Astrocyte (in vitro differentiated cells and primary cell): ENCODE measurements at regions not wholly inside any gene's neighbourhood (a gene's known extent, or its start where the extent isn't known, plus 50 kb on each side); places are given as distances from the start of the nearest gene placed in this dataset.

ENCODE experiments used
- DNase-seq: peaks from one replicate; pipeline ENCODE4 v3.0.0-alpha.2; 2010; ENCODE audit warnings: low read depth
- FAIRE-seq: peaks from 2 replicates; lab custom pipeline; 2011; peaks lifted over from hg19 to GRCh38; lab: Jason Lieb, UNC
- H2AFZ ChIP-seq: 2 replicates; pipeline ENCODE4 v1.6.0; 2012; ENCODE audit warnings: low read depth, low read length, inconsistent platforms
- H3K27ac ChIP-seq: 2 replicates; pipeline ENCODE4 v1.5.1; 2011; ENCODE audit warnings: low read depth, low read length, inconsistent platforms
- H3K27me3 ChIP-seq: 2 replicates; pipeline ENCODE4 v1.6.0; 2011; ENCODE audit warnings: low read length, inconsistent platforms; ENCODE audit not compliant: insufficient read depth
- H3K36me3 ChIP-seq: 2 replicates; pipeline ENCODE4 v1.5.1; 2011; ENCODE audit warnings: low read length, inconsistent platforms; ENCODE audit not compliant: insufficient read depth
- H3K4me1 ChIP-seq: 2 replicates; pipeline ENCODE4 v1.5.1; 2011; ENCODE audit warnings: low read length, inconsistent platforms; ENCODE audit not compliant: insufficient read depth
- H3K4me2 ChIP-seq: 2 replicates; pipeline ENCODE4 v1.6.0; 2012; ENCODE audit warnings: low read length, inconsistent platforms
- H3K4me3 ChIP-seq: 2 replicates; pipeline ENCODE4 v1.5.1; 2011; ENCODE audit warnings: low read depth, mild to moderate bottlenecking, low read length, inconsistent platforms; ENCODE audit not compliant: insufficient read depth
- H3K79me2 ChIP-seq: 2 replicates; pipeline ENCODE4 v1.6.0; 2012; ENCODE audit warnings: mild to moderate bottlenecking, low read length, inconsistent platforms; ENCODE audit not compliant: insufficient read depth
- H3K9ac ChIP-seq: 2 replicates; pipeline ENCODE4 v1.6.0; 2012; ENCODE audit warnings: mild to moderate bottlenecking, low read length, inconsistent platforms
- H3K9me3 ChIP-seq: 2 replicates; pipeline ENCODE4 v1.5.1; 2012; ENCODE audit warnings: low read depth, mild to moderate bottlenecking, low read length, inconsistent platforms; ENCODE audit not compliant: insufficient read depth
- H4K20me1 ChIP-seq: 2 replicates; pipeline ENCODE4 v1.6.0; 2012; ENCODE audit warnings: low read length, inconsistent platforms; ENCODE audit not compliant: insufficient read depth
- H3K27ac Mint-ChIP-seq: one replicate; pipeline ENCODE4 v1.8.0; 2021; ENCODE audit warnings: mild to moderate bottlenecking, mixed read lengths; ENCODE audit not compliant: unreplicated experiment
- H3K27me3 Mint-ChIP-seq: one replicate; pipeline ENCODE4 v1.8.0; 2021; ENCODE audit warnings: low read depth, mixed read lengths; ENCODE audit not compliant: unreplicated experiment
- H3K36me3 Mint-ChIP-seq: one replicate; pipeline ENCODE4 v1.8.0; 2021; ENCODE audit warnings: low read depth, mixed read lengths; ENCODE audit not compliant: unreplicated experiment
- H3K4me1 Mint-ChIP-seq: one replicate; pipeline ENCODE4 v1.8.0; 2021; ENCODE audit warnings: low read depth, mixed read lengths; ENCODE audit not compliant: unreplicated experiment
- H3K4me3 Mint-ChIP-seq: one replicate; pipeline ENCODE4 v1.8.0; 2021; ENCODE audit warnings: mild to moderate bottlenecking, moderate library complexity, mixed read lengths; ENCODE audit not compliant: unreplicated experiment
- H3K9me3 Mint-ChIP-seq: one replicate; pipeline ENCODE4 v1.8.0; 2021; ENCODE audit warnings: mild to moderate bottlenecking, mixed read lengths; ENCODE audit not compliant: unreplicated experiment
- EZH2 ChIP-seq: IDR thresholded peaks from 2 replicates; pipeline ENCODE4 v1.6.1; 2012; ENCODE audit warnings: mild to moderate bottlenecking, low read length, inconsistent platforms; ENCODE audit not compliant: insufficient read depth
- TF ChIP-seq, protein P1 (sequence below): IDR thresholded peaks from 2 replicates; pipeline ENCODE4 v1.5.1; 2011; ENCODE audit warnings: low read depth, mild to moderate bottlenecking, inconsistent platforms, low read length, moderate library complexity; ENCODE audit not compliant: insufficient read depth

DNA sequence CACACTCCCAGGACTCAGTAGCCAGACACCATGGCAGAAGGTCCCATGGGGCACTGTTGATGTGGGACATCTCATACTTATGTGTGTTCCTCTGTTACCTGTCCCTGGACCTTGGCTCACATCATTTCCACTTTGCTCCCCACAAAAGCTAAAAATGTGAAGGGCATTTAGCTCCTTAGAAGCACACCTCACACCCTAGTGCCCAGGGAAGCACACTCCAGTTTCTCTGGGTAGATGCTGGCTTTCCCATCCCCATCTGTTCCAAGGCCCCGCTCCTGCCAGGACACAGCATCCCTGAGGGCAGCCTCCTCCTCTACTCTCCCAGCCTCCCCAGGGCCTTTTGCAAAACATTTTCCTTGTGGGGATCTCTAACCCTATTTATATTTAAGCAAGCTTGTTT is 572.4 kb upstream of the MGMT start:
- Histone ChIP-seq H3K9me3 (no peaks in the 10 kb centered on the region), H3K4me3 (no peak overlapping the region), H3K36me3 (no peaks in the 10 kb centered on the region), H3K9ac (no peak overlapping the region), H3K79me2 (no peaks in the 10 kb centered on the region), H2AFZ (no peak overlapping the region), H3K27me3 (no peaks in the 10 kb centered on the region), H3K27ac (no peak overlapping the region), H3K4me2 (no peak overlapping the region), H4K20me1 (no peaks in the 10 kb centered on the region), H3K4me1 (no peaks in the 10 kb centered on the region)
- Mint-ChIP-seq H3K4me1 (no peaks in the 10 kb centered on the region), H3K9me3 (peaks cover 6% of the 10 kb centered on the region), H3K27ac (no peak overlapping the region), H3K27me3 (no peaks in the 10 kb centered on the region), H3K4me3 (no peak overlapping the region), H3K36me3 (no peaks in the 10 kb centered on the region)
- DNase-seq (no peak), FAIRE-seq (no peak)
- TF ChIP-seq EZH2: no peak
- TF ChIP-seq, protein P1, sequence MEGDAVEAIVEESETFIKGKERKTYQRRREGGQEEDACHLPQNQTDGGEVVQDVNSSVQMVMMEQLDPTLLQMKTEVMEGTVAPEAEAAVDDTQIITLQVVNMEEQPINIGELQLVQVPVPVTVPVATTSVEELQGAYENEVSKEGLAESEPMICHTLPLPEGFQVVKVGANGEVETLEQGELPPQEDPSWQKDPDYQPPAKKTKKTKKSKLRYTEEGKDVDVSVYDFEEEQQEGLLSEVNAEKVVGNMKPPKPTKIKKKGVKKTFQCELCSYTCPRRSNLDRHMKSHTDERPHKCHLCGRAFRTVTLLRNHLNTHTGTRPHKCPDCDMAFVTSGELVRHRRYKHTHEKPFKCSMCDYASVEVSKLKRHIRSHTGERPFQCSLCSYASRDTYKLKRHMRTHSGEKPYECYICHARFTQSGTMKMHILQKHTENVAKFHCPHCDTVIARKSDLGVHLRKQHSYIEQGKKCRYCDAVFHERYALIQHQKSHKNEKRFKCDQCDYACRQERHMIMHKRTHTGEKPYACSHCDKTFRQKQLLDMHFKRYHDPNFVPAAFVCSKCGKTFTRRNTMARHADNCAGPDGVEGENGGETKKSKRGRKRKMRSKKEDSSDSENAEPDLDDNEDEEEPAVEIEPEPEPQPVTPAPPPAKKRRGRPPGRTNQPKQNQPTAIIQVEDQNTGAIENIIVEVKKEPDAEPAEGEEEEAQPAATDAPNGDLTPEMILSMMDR: no peak

DNA sequence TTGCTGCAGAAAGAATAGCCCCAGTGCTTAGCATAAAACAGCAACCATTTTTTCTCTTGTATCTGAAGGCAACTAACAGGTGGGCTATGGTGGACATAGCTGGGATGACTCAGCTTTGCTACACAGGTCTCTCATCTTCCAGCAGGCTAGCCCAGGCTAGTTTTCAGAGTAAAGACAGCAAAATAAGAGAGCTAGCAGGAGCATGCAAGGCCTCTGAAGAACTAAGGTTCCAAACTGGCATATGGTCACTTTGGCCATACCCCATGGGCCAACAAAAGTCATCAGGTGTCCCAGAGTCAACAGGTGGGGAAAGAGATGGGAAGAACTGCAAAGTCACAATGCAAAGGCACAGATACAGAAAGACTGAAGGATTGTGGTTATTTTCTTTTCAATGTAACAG is 571.6 kb upstream of the MGMT start:
- H3K9ac ChIP-seq: no peak overlapping the region
- Mint-ChIP-seq H3K27ac (no peak overlapping the region), H3K27me3 (no peaks in the 10 kb centered on the region), H3K9me3 (peaks cover 6% of the 10 kb centered on the region), H3K36me3 (no peaks in the 10 kb centered on the region), H3K4me3 (no peak overlapping the region), H3K4me1 (no peaks in the 10 kb centered on the region)
- FAIRE-seq (no peak), DNase-seq (no peak)
- no peaks in the 10 kb centered on the region for H3K9me3 ChIP-seq
- no peak overlapping the region for H2AFZ ChIP-seq
- no peaks in the 10 kb centered on the region for H3K4me1 ChIP-seq
- TF ChIP-seq, protein P1: no peak
- TF ChIP-seq EZH2: no peak
- no peak overlapping the region for H3K27ac ChIP-seq
- no peak overlapping the region for H3K4me2 ChIP-seq
- no peaks in the 10 kb centered on the region for H4K20me1 ChIP-seq
- H3K27me3 ChIP-seq: no peaks in the 10 kb centered on the region
- H3K36me3 ChIP-seq: no peaks in the 10 kb centered on the region
- no peaks in the 10 kb centered on the region for H3K79me2 ChIP-seq
- no peak overlapping the region for H3K4me3 ChIP-seq

DNA sequence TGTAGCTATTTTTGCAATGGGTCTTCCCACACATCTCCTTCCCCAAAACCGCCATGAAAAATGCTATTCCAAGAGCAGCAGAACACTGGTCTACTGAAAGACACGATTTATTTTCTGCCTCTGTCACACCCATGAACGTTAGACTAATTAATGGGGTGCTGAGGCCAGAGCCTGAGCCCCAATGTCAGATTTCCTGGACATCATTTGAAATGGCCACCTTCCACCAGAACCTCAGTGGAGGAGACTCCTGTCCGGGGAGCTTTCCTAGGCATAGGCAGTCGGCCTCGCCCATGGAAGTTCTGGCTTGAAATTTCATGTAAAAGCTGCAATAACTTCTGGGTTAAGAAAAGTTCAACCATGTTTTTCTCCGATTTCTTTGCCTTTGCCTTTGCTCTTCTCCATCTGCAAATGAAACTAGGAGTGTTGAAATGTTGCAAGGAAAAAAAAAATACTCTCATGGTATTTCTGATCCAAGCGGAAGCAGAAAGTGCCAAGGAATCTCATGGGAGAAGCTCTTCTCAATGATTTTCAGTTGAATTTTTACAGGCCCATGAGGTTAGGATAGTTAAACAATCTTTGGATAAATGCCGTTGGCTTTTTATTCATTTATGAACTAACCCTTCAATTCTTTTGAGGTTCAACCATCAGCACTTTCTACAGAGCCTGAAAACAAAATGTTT is 570.8 kb upstream of the MGMT start:
- no peak for DNase-seq
- H3K9me3 ChIP-seq: no peaks in the 10 kb centered on the region

More for the DNA sequence above, 570.8 kb upstream of the MGMT start:
- no peaks in the 10 kb centered on the region for H3K4me1 Mint-ChIP-seq
- Histone ChIP-seq H3K79me2 (no peaks in the 10 kb centered on the region), H4K20me1 (no peaks in the 10 kb centered on the region), H3K4me1 (no peaks in the 10 kb centered on the region), H3K4me3 (no peak overlapping the region), H3K27me3 (no peaks in the 10 kb centered on the region), H3K4me2 (no peak overlapping the region), H3K27ac (no peak overlapping the region), H2AFZ (no peak overlapping the region), H3K9ac (no peak overlapping the region), H3K36me3 (no peaks in the 10 kb centered on the region)
- no peaks in the 10 kb centered on the region for H3K27me3 Mint-ChIP-seq
- H3K36me3 Mint-ChIP-seq: no peaks in the 10 kb centered on the region
- no peak for FAIRE-seq
- peaks cover 5% of the 10 kb centered on the region for H3K9me3 Mint-ChIP-seq
- no peak for TF ChIP-seq EZH2
- TF ChIP-seq, protein P1: no peak
- H3K27ac Mint-ChIP-seq: no peak overlapping the region
- H3K4me3 Mint-ChIP-seq: no peak overlapping the region
